Breast epithelium (tissue), 4 donors: ENCODE measurements at regions not wholly inside any gene's neighbourhood (a gene's known extent, or its start where the extent isn't known, plus 50 kb on each side); places are given as distances from the start of the nearest gene placed in this dataset.

Source experiments
- DNase-seq, 2 donors: peaks; one replicate each; pipeline ENCODE4 v3.0.0-alpha.2; 2019; ENCODE audit warnings: low spot score in 2 of 2
- H3K27ac ChIP-seq, 2 donors: fragments of 200-600 bp; sonication (generic) in 1 of 2; one replicate each; pipeline ENCODE4 v1.5.1; 2016 to 2019; ENCODE audit warnings: mild to moderate bottlenecking in 1 of 2
- H3K27me3 ChIP-seq, 2 donors: fragments of 200-600 bp; sonication (generic) in 1 of 2; one replicate each; pipeline versions ENCODE4 v1.5.1 to v1.6.0; 2017 to 2019; ENCODE audit warnings: control low read depth in 1 of 2, mild to moderate bottlenecking in 1 of 2
- H3K36me3 ChIP-seq: fragments of 200-600 bp; one replicate; pipeline ENCODE4 v1.5.1; 2019
- H3K4me1 ChIP-seq, 2 donors: fragments of 200-600 bp; sonication (generic); one replicate each; pipeline ENCODE4 v1.5.1; 2016 to 2019; ENCODE audit warnings: control low read depth in 1 of 2
- H3K4me3 ChIP-seq, 3 donors: fragments of 200-600 bp; sonication (generic); 1 replicate in 2 of 3; 2 replicates in 1 of 3; pipeline ENCODE4 v1.5.1; 2016 to 2019; ENCODE audit warnings: mild to moderate bottlenecking in 3 of 3, moderate library complexity in 2 of 3
- H3K9me3 ChIP-seq, 2 donors: fragments of 200-600 bp; sonication (generic) in 1 of 2; one replicate each; pipeline ENCODE4 v1.5.1; 2016 to 2019; ENCODE audit warnings: control low read depth in 1 of 2
- CTCF ChIP-seq, 3 donors: fragments of 450-650 bp; IDR thresholded peaks; one replicate each; pipeline ENCODE4 v1.5.1; 2016 to 2017; ENCODE audit warnings: antibody characterized with exemption in 3 of 3, mild to moderate bottlenecking in 3 of 3, moderate library complexity in 3 of 3
- POLR2A ChIP-seq: fragments of 450-650 bp; IDR thresholded peaks from one replicate; pipeline ENCODE4 v1.6.1; 2016; ENCODE audit warnings: antibody characterized with exemption, mild to moderate bottlenecking, moderate library complexity
- POLR2AphosphoS5 ChIP-seq, 3 donors: sonication (generic); formaldehyde crosslinking; IDR thresholded peaks; one replicate each; pipeline ENCODE4 v1.6.1; 2017; ENCODE audit warnings: antibody characterized with exemption in 3 of 3
- intact Hi-C: fragments of 100-400 bp; cut with DNase I; formaldehyde crosslinking; loops from one replicate; pipeline ENCODE4 v1.15.1; 2023; ENCODE audit warnings: low total_unique reads

GRCh38 chr20:54980103-54980960, 504.9 kb downstream of the DOK5 start:
- TF ChIP-seq CTCF (IDR thresholded peaks at IDR 0.05) (no peak), POLR2AphosphoS5 (IDR thresholded peaks at IDR 0.05) (no peak), POLR2A (no peak)
- Histone ChIP-seq H3K9me3 (no peaks in the 10 kb centered on the region), H3K36me3 (no peaks in the 10 kb centered on the region), H3K4me1 (no peaks in the 10 kb centered on the region), H3K27ac (no peak overlapping the region), H3K4me3 (no peak overlapping the region), H3K27me3 (no peaks in the 10 kb centered on the region)
- no peak for DNase-seq
- intact Hi-C loops: no loop called here

DNA sequence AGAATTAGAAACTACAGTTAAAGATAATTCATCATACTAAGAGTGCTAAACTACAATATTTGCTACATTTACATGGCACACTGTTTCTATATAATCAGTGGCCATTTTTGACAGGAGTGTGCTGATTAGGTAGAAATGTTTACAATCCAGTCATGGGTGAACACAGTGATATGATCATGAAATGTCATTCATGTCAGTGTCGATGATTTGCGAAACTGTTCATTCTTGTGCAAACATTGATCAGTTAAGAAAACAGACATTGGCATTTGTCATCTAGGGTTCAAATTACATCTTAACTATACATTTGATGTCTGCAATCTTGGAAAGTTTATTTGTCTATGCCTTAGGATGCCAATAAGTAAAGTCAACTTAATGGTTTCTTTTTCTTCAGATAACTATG, 474.9 kb downstream of the DOK5 start:
- DNase-seq: no peak
- H3K36me3 ChIP-seq: no peaks in the 10 kb centered on the region
- TF ChIP-seq POLR2A: no peak
- no peak for TF ChIP-seq POLR2AphosphoS5 (IDR thresholded peaks at IDR 0.05)
- TF ChIP-seq CTCF (IDR thresholded peaks at IDR 0.05): no peak

GRCh38 chr20:54941666-54942065, 466.3 kb downstream of the DOK5 start:
- no peaks in the 10 kb centered on the region for H3K4me1 ChIP-seq
- H3K4me3 ChIP-seq: no peak overlapping the region
- no peak for TF ChIP-seq CTCF (IDR thresholded peaks at IDR 0.05)
- no peak for TF ChIP-seq POLR2A
- no peak for TF ChIP-seq POLR2AphosphoS5 (IDR thresholded peaks at IDR 0.05)
- no peak overlapping the region for H3K27ac ChIP-seq
- no peaks in the 10 kb centered on the region for H3K9me3 ChIP-seq
- no peak for DNase-seq
- H3K36me3 ChIP-seq: no peaks in the 10 kb centered on the region
- H3K27me3 ChIP-seq: no peaks in the 10 kb centered on the region
- intact Hi-C loops: no loop called here

More for the DNA sequence above, 474.9 kb downstream of the DOK5 start:
- Histone ChIP-seq H3K27ac (no peak overlapping the region), H3K4me1 (no peaks in the 10 kb centered on the region), H3K4me3 (no peak overlapping the region), H3K9me3 (no peaks in the 10 kb centered on the region), H3K27me3 (no peaks in the 10 kb centered on the region)
- intact Hi-C loops: no loop called here

- TF ChIP-seq CTCF (IDR thresholded peaks at IDR 0.05) (no peak), POLR2AphosphoS5 (IDR thresholded peaks at IDR 0.05) (no peak), POLR2A (no peak)
- no peaks in the 10 kb centered on the region for H3K36me3 ChIP-seq
- no peak for DNase-seq
Measured at GRCh38 chr20:54940522-54940921, 465.1 kb downstream of the DOK5 start.

DNA sequence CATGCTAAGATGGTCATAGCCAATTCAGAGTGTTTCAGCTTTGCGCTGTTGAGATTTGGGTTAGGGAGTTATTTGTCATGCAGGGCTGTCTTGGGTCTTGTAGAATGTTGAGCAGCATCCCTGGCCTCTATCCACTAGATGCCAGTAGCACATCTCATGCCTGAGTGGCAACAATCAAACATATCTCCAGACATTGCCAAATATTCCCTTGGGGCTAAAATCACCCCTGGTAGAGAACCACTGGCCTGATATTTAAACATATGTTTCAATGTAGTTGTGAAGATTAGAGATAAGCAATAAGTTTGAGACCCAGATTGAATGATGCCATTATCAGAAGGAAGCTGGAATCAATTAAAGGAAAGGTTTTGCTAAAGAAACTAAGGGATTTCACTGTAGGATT, 463.3 kb downstream of the DOK5 start:
- H3K9me3 ChIP-seq: no peaks in the 10 kb centered on the region
- H3K4me1 ChIP-seq: no peaks in the 10 kb centered on the region
- no peak overlapping the region for H3K4me3 ChIP-seq
- TF ChIP-seq POLR2A (no peak), POLR2AphosphoS5 (IDR thresholded peaks at IDR 0.05) (no peak), CTCF (IDR thresholded peaks at IDR 0.05) (no peak)
- no peak for DNase-seq
- intact Hi-C loops: no loop called here
- H3K27me3 ChIP-seq: no peaks in the 10 kb centered on the region
- H3K27ac ChIP-seq: no peak overlapping the region
- no peaks in the 10 kb centered on the region for H3K36me3 ChIP-seq

More at GRCh38 chr20:54940522-54940921, 465.1 kb downstream of the DOK5 start:
- Histone ChIP-seq H3K27ac (no peak overlapping the region), H3K27me3 (no peaks in the 10 kb centered on the region), H3K4me1 (no peaks in the 10 kb centered on the region), H3K9me3 (no peaks in the 10 kb centered on the region), H3K4me3 (no peak overlapping the region)
- intact Hi-C loops: no loop called here
